ENCODE measurements at regions not wholly inside any gene's neighbourhood (a gene's known extent, or its start where the extent isn't known, plus 50 kb on each side); places are given as distances from the start of the nearest gene placed in this dataset.

- TF ChIP-seq ZNF747 (CRISPR knock-in tag; IDR thresholded peaks at IDR 0.05; ENCODE audit: borderline replicate concordance) (no peak), CAMTA2 (CRISPR knock-in tag; IDR thresholded peaks at IDR 0.05; ENCODE audit: borderline replicate concordance) (no peak), CBX2 (IDR thresholded peaks at IDR 0.05; ENCODE audit: low read depth, low read length) (no peak), CBX2 (CRISPR knock-in tag; IDR thresholded peaks at IDR 0.05; ENCODE audit: low read depth) (no peak), LBX2 (CRISPR knock-in tag; IDR thresholded peaks at IDR 0.05; ENCODE audit: borderline replicate concordance) (no peak), ZNF652 (CRISPR knock-in tag; IDR thresholded peaks at IDR 0.05; ENCODE audit: borderline replicate concordance, low read depth) (no peak), ZNF503 (CRISPR knock-in tag; IDR thresholded peaks at IDR 0.05) (no peak), FOXA3 (CRISPR knock-in tag; IDR thresholded peaks at IDR 0.05) (no peak), CTCF (CRISPR knock-in tag; IDR thresholded peaks at IDR 0.05) (no peak), EP300 (IDR thresholded peaks at IDR 0.05; ENCODE audit: low read depth in 2 of 2, low read length in 2 of 2) (no peak), EP300 (CRISPR knock-in tag; IDR thresholded peaks at IDR 0.05; ENCODE audit: borderline replicate concordance) (no peak)
- TF ChIP-seq, protein P1, sequence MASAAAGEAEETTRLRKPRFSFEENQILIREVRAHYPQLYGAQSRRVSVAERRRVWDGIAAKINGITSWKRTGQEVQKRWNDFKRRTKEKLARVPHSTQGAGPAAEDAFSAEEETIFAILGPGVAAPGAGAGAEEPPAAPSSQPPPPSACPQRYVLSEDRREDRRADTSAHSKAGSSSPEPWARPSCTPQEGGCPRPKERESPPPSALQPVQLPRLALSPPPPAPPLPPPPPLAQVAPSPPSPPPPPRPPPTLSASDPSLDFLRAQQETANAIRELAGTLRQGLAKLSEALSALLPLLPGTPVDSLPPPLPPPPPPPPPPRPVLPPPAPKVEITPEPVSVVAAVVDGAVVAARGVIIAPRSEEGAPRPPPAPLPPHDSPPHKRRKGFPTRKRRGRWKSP (CRISPR knock-in tag; IDR thresholded peaks at IDR 0.05) = no peak
These were observed 592.9 kb downstream of the TFAP2B start for GRCh38 chr6:51411496-51412125.
